ENCODE measurements at regions not wholly inside any gene's neighbourhood (a gene's known extent, or its start where the extent isn't known, plus 50 kb on each side); places are given as distances from the start of the nearest gene placed in this dataset.

DNA sequence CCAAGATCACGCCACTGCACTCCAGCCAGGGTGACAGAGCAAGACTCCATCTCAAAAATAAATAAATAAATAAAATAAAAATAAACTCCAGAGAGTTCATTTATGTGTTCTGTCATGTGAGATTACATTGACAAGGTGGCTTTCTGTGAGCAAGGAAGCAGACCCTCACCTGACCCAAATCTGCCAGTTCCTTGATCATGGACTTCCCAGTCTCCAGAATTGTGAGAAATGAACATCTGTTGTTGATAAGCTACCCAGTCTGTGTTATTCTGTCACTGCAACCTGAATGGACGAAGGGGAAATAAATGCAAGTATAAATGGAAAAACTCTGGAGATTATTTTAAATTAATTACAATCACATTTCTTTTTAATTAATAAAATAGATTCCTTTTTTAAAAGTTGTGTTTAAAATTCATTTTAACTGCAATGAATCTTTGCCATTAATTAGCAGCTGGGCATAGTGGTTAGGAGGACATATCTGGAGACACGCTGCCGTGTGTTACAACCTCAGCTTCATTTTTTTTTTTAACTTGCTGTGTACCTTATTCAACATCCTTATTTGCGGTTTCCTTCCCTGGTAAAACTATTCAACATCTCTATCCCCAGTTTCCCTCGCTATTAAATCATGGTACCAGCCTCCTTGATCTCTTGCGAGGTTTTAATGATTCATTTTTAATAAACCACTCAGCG, 376.4 kb downstream of the CHSY3 start:
- no peak for DNase-seq (ENCODE audit: extremely low read depth, low read depth)

GRCh38 chr5:130279386-130279785, 375.1 kb downstream of the CHSY3 start:
- no peak for DNase-seq (ENCODE audit: extremely low read depth, low read depth)
- TF ChIP-seq, protein P1, sequence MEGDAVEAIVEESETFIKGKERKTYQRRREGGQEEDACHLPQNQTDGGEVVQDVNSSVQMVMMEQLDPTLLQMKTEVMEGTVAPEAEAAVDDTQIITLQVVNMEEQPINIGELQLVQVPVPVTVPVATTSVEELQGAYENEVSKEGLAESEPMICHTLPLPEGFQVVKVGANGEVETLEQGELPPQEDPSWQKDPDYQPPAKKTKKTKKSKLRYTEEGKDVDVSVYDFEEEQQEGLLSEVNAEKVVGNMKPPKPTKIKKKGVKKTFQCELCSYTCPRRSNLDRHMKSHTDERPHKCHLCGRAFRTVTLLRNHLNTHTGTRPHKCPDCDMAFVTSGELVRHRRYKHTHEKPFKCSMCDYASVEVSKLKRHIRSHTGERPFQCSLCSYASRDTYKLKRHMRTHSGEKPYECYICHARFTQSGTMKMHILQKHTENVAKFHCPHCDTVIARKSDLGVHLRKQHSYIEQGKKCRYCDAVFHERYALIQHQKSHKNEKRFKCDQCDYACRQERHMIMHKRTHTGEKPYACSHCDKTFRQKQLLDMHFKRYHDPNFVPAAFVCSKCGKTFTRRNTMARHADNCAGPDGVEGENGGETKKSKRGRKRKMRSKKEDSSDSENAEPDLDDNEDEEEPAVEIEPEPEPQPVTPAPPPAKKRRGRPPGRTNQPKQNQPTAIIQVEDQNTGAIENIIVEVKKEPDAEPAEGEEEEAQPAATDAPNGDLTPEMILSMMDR (IDR thresholded peaks at IDR 0.05; ENCODE audit: low read depth, low read length), result no peak

More for the DNA sequence above, 376.4 kb downstream of the CHSY3 start:
- TF ChIP-seq, protein P1 (IDR thresholded peaks at IDR 0.05; ENCODE audit: low read depth, low read length), result no peak

DNA sequence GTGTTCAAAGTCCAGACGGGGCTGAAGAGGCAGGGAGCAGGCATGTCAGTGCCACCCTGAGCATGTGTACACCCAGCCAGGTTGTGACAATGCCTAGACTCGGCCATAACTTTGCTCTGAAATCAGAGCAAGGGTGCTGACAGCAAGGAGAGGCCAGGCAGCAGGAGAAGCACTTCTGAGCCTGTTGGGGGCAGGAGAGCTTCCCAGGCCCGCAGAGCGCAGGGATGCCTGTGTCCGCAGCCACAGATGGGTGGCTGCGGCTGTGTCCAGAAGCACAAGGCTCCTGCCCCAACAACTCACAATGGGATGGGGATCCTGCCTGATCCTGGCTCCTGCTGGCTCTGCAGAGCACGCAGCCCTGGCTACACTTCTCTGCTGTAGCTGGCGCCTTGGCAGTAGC, 373.9 kb downstream of the CHSY3 start:
- DNase-seq (ENCODE audit: extremely low read depth, low read depth), result no peak
- TF ChIP-seq, protein P1 (IDR thresholded peaks at IDR 0.05; ENCODE audit: low read depth, low read length), result no peak

- no peak for DNase-seq (ENCODE audit: extremely low read depth, low read depth)
- TF ChIP-seq, protein P1 (IDR thresholded peaks at IDR 0.05; ENCODE audit: low read depth, low read length), result no peak
These were observed 373.3 kb downstream of the CHSY3 start for GRCh38 chr5:130277522-130277921.

GRCh38 chr5:130277002-130277401, 372.7 kb downstream of the CHSY3 start:
- DNase-seq (ENCODE audit: extremely low read depth, low read depth), result no peak
- TF ChIP-seq, protein P1 (IDR thresholded peaks at IDR 0.05; ENCODE audit: low read depth, low read length), result no peak

- no peak for DNase-seq (ENCODE audit: extremely low read depth, low read depth)
- TF ChIP-seq, protein P1 (IDR thresholded peaks at IDR 0.05; ENCODE audit: low read depth, low read length), result no peak
These were observed 368.6 kb downstream of the CHSY3 start for GRCh38 chr5:130272837-130273236.

DNA sequence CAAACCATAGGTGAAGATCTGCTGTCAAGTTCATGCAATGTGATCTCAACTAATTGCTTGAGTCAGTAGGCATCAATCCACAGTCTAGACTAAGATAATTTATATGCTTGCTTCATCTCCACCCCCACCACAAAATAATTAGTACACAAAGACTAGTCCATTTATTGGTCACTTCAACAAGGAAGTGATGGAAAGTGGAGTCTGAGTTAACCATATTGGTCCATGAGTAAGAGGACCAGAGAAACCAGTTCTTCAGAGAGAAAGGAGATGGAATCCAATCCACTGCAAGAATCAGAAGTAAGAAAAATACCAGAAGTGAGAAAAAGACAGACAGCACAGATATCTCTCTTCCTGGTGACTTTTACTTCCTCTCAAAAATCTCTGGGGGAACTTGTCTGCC, 366.5 kb downstream of the CHSY3 start:
- TF ChIP-seq, protein P1 (IDR thresholded peaks at IDR 0.05; ENCODE audit: low read depth, low read length), result no peak
- DNase-seq (ENCODE audit: extremely low read depth, low read depth), result no peak
